Mesothelial cell of epicardium (in vitro differentiated cells): ENCODE measurements at regions not wholly inside any gene's neighbourhood (a gene's known extent, or its start where the extent isn't known, plus 50 kb on each side); places are given as distances from the start of the nearest gene placed in this dataset.

Experiments used
- DNase-seq, 2 experiments: peaks; one replicate each; pipeline ENCODE4 v3.0.0; 2021; ENCODE audit warnings: low spot score in 2 of 2; ENCODE audit not compliant: unreplicated experiment in 2 of 2
- H3K27ac Mint-ChIP-seq: 2 replicates; pipeline ENCODE4 v1.8.0; 2021; ENCODE audit warnings: mixed read lengths
- H3K27me3 Mint-ChIP-seq: 2 replicates; pipeline ENCODE4 v1.8.0; 2021; ENCODE audit warnings: low read depth, mixed read lengths
- H3K36me3 Mint-ChIP-seq: 2 replicates; pipeline ENCODE4 v1.8.0; 2021; ENCODE audit warnings: mixed read lengths
- H3K4me1 Mint-ChIP-seq: 2 replicates; pipeline ENCODE4 v1.8.0; 2021; ENCODE audit warnings: mixed read lengths
- H3K4me3 Mint-ChIP-seq: 2 replicates; pipeline ENCODE4 v1.8.0; 2021; ENCODE audit warnings: mild to moderate bottlenecking, moderate library complexity, mixed read lengths
- H3K9me3 Mint-ChIP-seq: 2 replicates; pipeline ENCODE4 v1.8.0; 2021; ENCODE audit warnings: mixed read lengths
- CTCF ChIP-seq: fragments of 200-600 bp; sonication (generic); IDR thresholded peaks from one replicate; pipeline ENCODE4 v1.5.0; 2021; ENCODE audit warnings: antibody characterized with exemption; ENCODE audit not compliant: unreplicated experiment

- Mint-ChIP-seq H3K4me3 (no peak overlapping the region), H3K9me3 (peaks cover 4% of the 10 kb centered on the region), H3K27ac (no peak overlapping the region), H3K4me1 (no peaks in the 10 kb centered on the region), H3K27me3 (peaks cover 11% of the 10 kb centered on the region), H3K36me3 (no peaks in the 10 kb centered on the region)
- no peak for TF ChIP-seq CTCF
- no peak for DNase-seq
These were observed 100.2 kb upstream of the OPRM1 start for GRCh38 chr6:153938876-153939275.

DNA sequence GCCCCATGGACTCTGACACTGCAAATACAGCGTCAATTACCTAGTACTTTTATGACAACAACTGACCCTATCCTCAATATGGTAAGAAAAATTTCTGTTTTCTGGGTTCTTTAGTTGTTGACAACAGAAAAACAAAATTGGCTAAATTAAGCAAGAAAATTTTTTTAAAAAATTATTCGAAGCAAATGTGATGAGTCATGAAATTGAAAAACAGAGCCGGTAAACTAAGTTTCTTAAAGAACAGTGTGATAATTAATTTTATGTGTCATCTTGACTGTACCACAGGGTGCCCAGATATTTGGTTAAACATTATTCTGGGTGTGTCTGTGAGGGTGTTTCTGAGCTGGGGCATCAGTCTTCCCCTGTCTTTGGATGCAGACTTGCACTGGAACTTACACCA lies 107.6 kb upstream of the OPRM1 start:
- Mint-ChIP-seq H3K4me1 (no peaks in the 10 kb centered on the region), H3K27ac (no peak overlapping the region), H3K4me3 (no peak overlapping the region), H3K36me3 (no peaks in the 10 kb centered on the region), H3K27me3 (peaks cover 2% of the 10 kb centered on the region), H3K9me3 (peaks cover 4% of the 10 kb centered on the region)
- no peak for DNase-seq
- no peak for TF ChIP-seq CTCF

- Mint-ChIP-seq H3K36me3 (no peaks in the 10 kb centered on the region), H3K4me1 (no peaks in the 10 kb centered on the region), H3K9me3 (no peaks in the 10 kb centered on the region), H3K27me3 (peaks cover 2% of the 10 kb centered on the region), H3K27ac (no peak overlapping the region), H3K4me3 (no peak overlapping the region)
- TF ChIP-seq CTCF: no peak
- DNase-seq: no peak
These were observed 111.2 kb upstream of the OPRM1 start for GRCh38 chr6:153927867-153928266.

DNA sequence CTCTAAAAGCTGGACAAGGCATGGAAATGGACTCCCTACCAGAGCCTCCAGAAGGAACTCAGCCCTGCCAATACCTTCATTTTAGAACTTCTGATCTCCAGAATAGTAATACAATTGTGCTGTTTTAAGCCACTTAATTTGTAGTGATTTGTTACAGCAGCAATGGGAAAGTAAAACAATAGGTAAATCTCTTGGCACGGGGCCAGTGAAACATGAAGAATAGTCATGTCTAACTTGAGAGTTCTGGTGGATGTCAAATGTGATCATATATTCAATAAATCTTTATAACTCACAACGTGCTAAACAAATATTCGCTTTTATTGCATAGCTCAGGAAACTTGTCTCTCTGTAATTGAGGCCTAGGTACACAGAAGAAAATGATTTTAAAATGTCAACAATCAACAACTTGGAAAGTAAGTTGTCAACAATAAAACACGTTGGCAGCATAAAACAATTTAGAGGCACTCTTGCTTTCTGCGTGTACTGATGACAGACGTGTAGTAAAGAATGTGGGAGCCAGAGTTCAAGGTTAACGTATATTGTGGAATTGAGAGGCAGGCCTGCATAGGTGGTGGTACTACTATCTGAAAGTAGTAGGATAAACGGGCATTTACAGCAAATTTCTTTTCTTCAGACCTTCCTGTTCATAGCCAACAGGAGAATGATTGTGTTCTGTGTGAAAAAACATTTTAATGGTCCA lies 140.5 kb upstream of the OPRM1 start:
- Mint-ChIP-seq H3K36me3 (no peaks in the 10 kb centered on the region), H3K4me1 (no peaks in the 10 kb centered on the region), H3K27me3 (no peaks in the 10 kb centered on the region), H3K27ac (no peak overlapping the region), H3K9me3 (peaks cover 16% of the 10 kb centered on the region), H3K4me3 (no peak overlapping the region)
- no peak for DNase-seq
- TF ChIP-seq CTCF: no peak

DNA sequence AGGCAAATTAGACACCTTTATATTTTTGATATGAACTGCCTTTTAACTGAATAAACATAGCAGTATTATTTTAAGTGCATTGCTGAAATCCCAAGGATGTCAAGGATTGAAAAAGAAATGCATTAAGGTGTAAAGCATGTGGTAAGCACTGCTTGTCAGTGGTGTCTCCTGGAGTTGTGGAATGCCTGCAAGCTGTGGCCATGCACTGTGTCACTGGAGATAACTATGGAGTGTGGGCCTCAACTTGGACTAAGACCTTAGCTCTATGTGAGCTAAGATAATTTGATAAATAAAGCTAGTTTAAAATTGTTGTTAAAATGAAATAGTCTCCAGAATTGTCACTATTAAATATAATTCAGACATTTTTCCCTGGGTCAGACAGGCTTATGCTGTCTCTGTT lies 156.6 kb upstream of the OPRM1 start:
- Mint-ChIP-seq H3K27ac (no peak overlapping the region), H3K9me3 (peaks cover 39% of the 10 kb centered on the region), H3K4me1 (no peaks in the 10 kb centered on the region), H3K27me3 (no peaks in the 10 kb centered on the region), H3K4me3 (no peak overlapping the region), H3K36me3 (peaks cover 3% of the 10 kb centered on the region)
- TF ChIP-seq CTCF: no peak
- DNase-seq: no peak

DNA sequence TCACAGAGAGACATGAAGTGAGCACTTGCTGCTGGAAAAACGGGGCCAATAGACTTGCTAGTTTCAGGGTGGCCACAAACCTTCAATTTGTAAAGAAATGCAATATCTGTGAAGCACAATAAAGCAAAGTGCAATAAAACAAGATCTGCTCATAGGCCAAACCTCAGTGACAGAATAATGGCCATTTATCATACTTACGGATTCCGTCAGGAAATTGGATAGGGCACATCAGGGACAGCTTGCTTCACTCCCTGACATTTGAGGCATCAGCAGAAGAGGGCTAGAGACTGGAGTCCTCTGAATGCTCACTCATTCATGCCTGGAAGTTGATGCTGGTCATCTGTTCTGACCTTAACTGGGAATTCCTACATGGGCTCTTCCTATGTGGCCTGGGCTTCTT lies 165.5 kb upstream of the OPRM1 start:
- no peaks in the 10 kb centered on the region for H3K27me3 Mint-ChIP-seq
- H3K4me3 Mint-ChIP-seq: no peak overlapping the region
- no peak for DNase-seq
- no peak overlapping the region for H3K27ac Mint-ChIP-seq
- peaks cover 33% of the 10 kb centered on the region for H3K9me3 Mint-ChIP-seq
- TF ChIP-seq CTCF: no peak
- H3K4me1 Mint-ChIP-seq: no peaks in the 10 kb centered on the region
- no peaks in the 10 kb centered on the region for H3K36me3 Mint-ChIP-seq
